Chondrocyte (in vitro differentiated cells): ENCODE measurements at regions not wholly inside any gene's neighbourhood (a gene's known extent, or its start where the extent isn't known, plus 50 kb on each side); places are given as distances from the start of the nearest gene placed in this dataset.

Experiments
- DNase-seq: peaks from one replicate; pipeline ENCODE4 v3.0.0; 2021; ENCODE audit warnings: mixed read lengths, low spot score
- H3K27ac Mint-ChIP-seq: one replicate; pipeline ENCODE4 v1.8.0; 2021; ENCODE audit warnings: mild to moderate bottlenecking, moderate library complexity, mixed read lengths; ENCODE audit not compliant: unreplicated experiment
- H3K27me3 Mint-ChIP-seq: 2 replicates; pipeline ENCODE4 v1.8.0; 2021; ENCODE audit warnings: low read depth, mixed read lengths
- H3K36me3 Mint-ChIP-seq: 2 replicates; pipeline ENCODE4 v1.8.0; 2021; ENCODE audit warnings: low read depth, mixed read lengths
- H3K4me1 Mint-ChIP-seq: 2 replicates; pipeline ENCODE4 v1.8.0; 2021; ENCODE audit warnings: low read depth, mild to moderate bottlenecking, mixed read lengths
- H3K4me3 Mint-ChIP-seq: one replicate; pipeline ENCODE4 v1.8.0; 2021; ENCODE audit warnings: mild to moderate bottlenecking, moderate library complexity, mixed read lengths; ENCODE audit not compliant: unreplicated experiment
- H3K9me3 Mint-ChIP-seq: 2 replicates; pipeline ENCODE4 v1.8.0; 2021; ENCODE audit warnings: low read depth, mixed read lengths
- TF ChIP-seq, protein P1 (sequence below): fragments of 200-600 bp; sonication (generic); IDR thresholded peaks from 2 replicates; pipeline ENCODE4 v1.5.0; 2021; ENCODE audit warnings: antibody characterized with exemption, mild to moderate bottlenecking, moderate library complexity

DNA sequence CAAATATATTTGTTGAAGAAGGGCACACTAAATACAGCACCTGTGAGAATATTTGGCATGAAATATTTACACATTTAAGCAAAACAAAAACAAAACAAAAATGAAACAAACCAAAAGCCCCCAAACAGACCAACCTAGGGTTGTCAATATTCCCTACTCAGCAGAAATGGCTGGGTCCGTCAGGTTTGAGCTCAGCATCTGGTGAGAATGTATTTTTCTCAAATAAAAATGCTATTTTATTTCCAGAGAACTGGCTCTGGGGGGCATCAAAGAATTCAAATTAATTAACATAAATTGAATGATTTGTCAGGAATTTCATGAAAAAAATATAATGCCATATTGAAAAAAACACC, 142.8 kb upstream of the COL5A1 start:
- peaks cover 30% of the 10 kb centered on the region for H3K4me1 Mint-ChIP-seq
- no peaks in the 10 kb centered on the region for H3K9me3 Mint-ChIP-seq
- H3K27me3 Mint-ChIP-seq, result no peaks in the 10 kb centered on the region
- H3K4me3 Mint-ChIP-seq, result no peak overlapping the region
- TF ChIP-seq, protein P1, sequence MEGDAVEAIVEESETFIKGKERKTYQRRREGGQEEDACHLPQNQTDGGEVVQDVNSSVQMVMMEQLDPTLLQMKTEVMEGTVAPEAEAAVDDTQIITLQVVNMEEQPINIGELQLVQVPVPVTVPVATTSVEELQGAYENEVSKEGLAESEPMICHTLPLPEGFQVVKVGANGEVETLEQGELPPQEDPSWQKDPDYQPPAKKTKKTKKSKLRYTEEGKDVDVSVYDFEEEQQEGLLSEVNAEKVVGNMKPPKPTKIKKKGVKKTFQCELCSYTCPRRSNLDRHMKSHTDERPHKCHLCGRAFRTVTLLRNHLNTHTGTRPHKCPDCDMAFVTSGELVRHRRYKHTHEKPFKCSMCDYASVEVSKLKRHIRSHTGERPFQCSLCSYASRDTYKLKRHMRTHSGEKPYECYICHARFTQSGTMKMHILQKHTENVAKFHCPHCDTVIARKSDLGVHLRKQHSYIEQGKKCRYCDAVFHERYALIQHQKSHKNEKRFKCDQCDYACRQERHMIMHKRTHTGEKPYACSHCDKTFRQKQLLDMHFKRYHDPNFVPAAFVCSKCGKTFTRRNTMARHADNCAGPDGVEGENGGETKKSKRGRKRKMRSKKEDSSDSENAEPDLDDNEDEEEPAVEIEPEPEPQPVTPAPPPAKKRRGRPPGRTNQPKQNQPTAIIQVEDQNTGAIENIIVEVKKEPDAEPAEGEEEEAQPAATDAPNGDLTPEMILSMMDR, result no peak
- H3K27ac Mint-ChIP-seq, result no peak overlapping the region
- H3K36me3 Mint-ChIP-seq, result no peaks in the 10 kb centered on the region
- no peak for DNase-seq

DNA sequence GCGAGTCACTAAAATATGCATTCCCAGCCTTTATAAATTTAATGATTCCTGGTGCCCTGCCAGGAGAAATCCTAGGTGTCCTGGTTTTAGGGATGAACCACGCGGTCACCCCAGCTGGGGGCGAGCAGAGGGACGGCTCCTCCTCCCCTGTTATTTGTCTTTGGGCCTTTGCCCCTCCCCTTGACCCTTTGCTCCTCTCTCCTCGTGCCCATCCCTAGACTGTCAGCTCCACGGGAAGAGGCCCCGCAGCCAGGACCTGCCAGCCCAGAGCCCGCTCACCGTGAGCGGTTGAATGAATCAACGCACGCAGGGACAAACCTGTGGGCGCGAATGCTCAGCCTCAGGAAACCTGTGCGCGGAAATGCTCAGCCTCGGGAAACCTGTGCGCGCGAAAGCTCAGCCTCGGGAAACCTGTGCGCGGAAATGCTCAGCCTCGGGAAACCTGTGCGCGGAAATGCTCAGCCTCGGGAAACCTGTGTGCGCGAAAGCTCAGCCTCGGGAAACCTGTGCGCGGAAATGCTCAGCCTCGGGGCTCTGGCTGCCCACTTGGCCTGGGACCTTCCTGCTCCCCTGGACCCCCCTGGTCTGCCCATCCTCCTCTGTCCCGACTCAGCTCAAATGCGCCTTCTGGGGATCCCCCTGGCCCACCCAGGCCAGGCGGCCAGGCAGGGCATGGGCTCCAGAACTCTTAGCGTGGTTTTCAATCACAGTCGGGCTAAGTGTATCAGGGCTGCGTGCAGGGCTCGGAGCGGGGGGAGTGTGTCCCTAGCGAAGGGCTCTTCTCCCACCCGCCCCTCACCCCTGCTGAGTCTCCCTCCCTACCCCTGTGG, 140.5 kb upstream of the COL5A1 start:
- H3K4me1 Mint-ChIP-seq, result peaks cover 31% of the 10 kb centered on the region
- no peaks in the 10 kb centered on the region for H3K9me3 Mint-ChIP-seq
- no peak overlapping the region for H3K27ac Mint-ChIP-seq
- no peaks in the 10 kb centered on the region for H3K27me3 Mint-ChIP-seq
- H3K36me3 Mint-ChIP-seq, result no peaks in the 10 kb centered on the region
- H3K4me3 Mint-ChIP-seq, result no peak overlapping the region
- TF ChIP-seq, protein P1, result no peak
- DNase-seq, result no peak

DNA sequence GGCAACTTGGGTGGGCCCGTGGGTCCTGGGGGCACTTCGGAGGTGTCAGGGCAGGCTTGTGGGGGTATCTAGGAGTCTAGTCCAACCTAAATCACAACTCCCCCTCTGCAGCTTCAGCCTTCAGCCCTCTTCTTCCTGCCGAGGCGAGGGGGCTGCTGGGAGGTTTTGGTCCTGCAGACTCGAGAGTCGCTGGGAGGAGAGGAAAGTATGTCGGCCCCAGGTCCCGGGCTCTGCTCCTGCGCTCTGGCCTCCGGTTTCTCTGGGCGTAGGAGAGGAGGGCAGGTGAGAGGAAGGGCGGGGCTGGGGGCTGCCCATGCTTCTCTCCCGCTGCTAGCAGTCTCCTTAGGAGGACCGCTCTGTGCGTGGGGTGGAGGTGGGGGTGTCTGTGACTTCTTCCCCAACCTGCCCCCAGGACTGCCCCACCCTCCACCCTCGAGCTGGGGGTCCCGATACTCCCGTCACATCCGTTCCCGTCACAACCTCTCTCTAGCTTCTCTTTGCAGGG, 139.8 kb upstream of the COL5A1 start:
- Mint-ChIP-seq H3K4me3 (no peak overlapping the region), H3K9me3 (no peaks in the 10 kb centered on the region), H3K27me3 (no peaks in the 10 kb centered on the region), H3K27ac (no peak overlapping the region), H3K4me1 (peaks cover 26% of the 10 kb centered on the region), H3K36me3 (no peaks in the 10 kb centered on the region)
- TF ChIP-seq, protein P1, result no peak
- DNase-seq, result no peak

DNA sequence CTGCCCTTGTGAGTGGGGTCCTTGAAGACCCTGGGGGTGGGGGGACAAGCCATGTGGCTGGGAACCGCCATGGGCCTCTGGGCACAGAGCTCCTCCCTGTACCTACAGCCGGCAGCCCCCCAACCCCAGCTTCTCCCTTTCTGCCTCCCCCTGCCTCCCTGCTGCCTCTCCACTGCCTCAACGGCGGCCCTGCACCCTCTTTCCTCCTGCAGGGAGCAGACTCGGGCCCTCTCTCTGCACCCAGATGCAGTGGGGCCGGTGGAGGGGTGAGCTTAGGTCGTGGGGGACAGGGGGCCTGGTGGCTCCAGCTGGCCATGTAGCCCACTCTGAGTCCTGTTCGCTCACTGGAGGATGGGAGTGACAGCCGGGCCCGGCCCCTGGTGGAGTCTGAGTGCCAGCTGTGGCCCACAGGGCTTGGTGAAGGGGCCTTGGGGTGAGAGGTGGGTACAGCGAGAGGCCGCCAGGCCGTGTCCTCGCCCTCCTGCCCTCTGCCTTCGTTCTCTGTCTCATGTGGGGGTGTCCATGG, 139.3 kb upstream of the COL5A1 start:
- DNase-seq, result no peak
- TF ChIP-seq, protein P1, result no peak
- Mint-ChIP-seq H3K4me1 (peaks cover 23% of the 10 kb centered on the region), H3K27me3 (no peaks in the 10 kb centered on the region), H3K9me3 (no peaks in the 10 kb centered on the region), H3K4me3 (no peak overlapping the region), H3K27ac (peak overlapping the region; percentile 98), H3K36me3 (no peaks in the 10 kb centered on the region)

DNA sequence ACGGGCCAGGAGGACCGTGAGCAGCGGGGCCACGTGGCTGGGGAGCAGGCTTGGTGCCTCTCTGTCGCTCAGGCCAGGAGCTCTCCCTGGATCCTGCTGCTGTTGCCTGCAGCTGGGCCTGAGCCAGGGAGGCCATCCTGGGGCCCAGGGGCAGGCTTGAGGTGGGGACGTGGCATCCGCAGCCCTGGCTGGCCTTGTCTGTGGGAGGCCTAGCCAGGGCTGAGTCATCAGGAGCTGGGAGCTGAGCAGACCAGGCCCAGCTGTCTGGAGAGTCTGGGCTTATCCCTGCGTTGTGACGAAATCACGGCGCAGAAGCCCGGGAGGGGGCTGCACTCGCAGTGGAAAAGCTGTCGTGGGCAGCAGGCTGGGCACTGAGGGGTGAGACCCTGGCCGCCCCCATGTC, 138.8 kb upstream of the COL5A1 start:
- H3K4me3 Mint-ChIP-seq, result no peak overlapping the region
- peak overlapping the region; percentile 98 for H3K27ac Mint-ChIP-seq
- no peaks in the 10 kb centered on the region for H3K27me3 Mint-ChIP-seq
- H3K9me3 Mint-ChIP-seq, result no peaks in the 10 kb centered on the region
- TF ChIP-seq, protein P1, result no peak
- no peak for DNase-seq
- H3K4me1 Mint-ChIP-seq, result peaks cover 19% of the 10 kb centered on the region
- no peaks in the 10 kb centered on the region for H3K36me3 Mint-ChIP-seq
